Activated naive CD8-positive, alpha-beta T cell treated with anti-CD3 and anti-CD28 coated beads, Interleukin-2, amount 10 ng/mL, durations not matched to agents 7 days and 5 days (primary cell): ENCODE measurements at regions not wholly inside any gene's neighbourhood (a gene's known extent, or its start where the extent isn't known, plus 50 kb on each side); places are given as distances from the start of the nearest gene placed in this dataset.

Experiments
- ATAC-seq: fragments of 150-1000 bp; cut with Tn5 transposase; one replicate; pipeline ENCODE4 v1.10.0; 2021; ENCODE audit warnings: low read depth, moderate library complexity
- POLR2A ChIA-PET: fragments of 350-600 bp; sonication (Branson Sonifier 250); formaldehyde crosslinking; loops from one replicate; lab custom pipeline; 2021; ENCODE audit warnings: antibody characterized with exemption; lab: Charles Lee
- DNase-seq: peaks from one replicate; pipeline ENCODE4 v3.0.0; 2021
- H3K27ac Mint-ChIP-seq: one replicate; pipeline ENCODE4 v1.8.0; 2022; ENCODE audit warnings: mild to moderate bottlenecking, mixed read lengths
- H3K27me3 Mint-ChIP-seq: one replicate; pipeline ENCODE4 v1.8.0; 2022; ENCODE audit warnings: mild to moderate bottlenecking, moderate library complexity, mixed read lengths
- H3K36me3 Mint-ChIP-seq: one replicate; pipeline ENCODE4 v1.8.0; 2021; ENCODE audit warnings: mild to moderate bottlenecking, mixed read lengths
- H3K4me1 Mint-ChIP-seq: one replicate; pipeline ENCODE4 v1.8.0; 2021; ENCODE audit warnings: mixed read lengths
- H3K4me3 Mint-ChIP-seq: one replicate; pipeline ENCODE4 v1.8.0; 2022; ENCODE audit warnings: mild to moderate bottlenecking, moderate library complexity, mixed read lengths
- H3K9me3 Mint-ChIP-seq: one replicate; pipeline ENCODE4 v1.8.0; 2021; ENCODE audit warnings: mixed read lengths

- ATAC-seq (no peak), DNase-seq (no peak)
- no peaks in the 10 kb centered on the region for H3K4me1 Mint-ChIP-seq
- no peaks in the 10 kb centered on the region for H3K36me3 Mint-ChIP-seq
- no peaks in the 10 kb centered on the region for H3K9me3 Mint-ChIP-seq
- no peak overlapping the region for H3K27ac Mint-ChIP-seq
- H3K4me3 Mint-ChIP-seq: no peak overlapping the region
- no peaks in the 10 kb centered on the region for H3K27me3 Mint-ChIP-seq
- POLR2A ChIA-PET: interaction anchor here (1.1 kb wide), 1 partner anchor 24 kb away, joined by 4 read pairs; no protein-coding TSS in a partner anchor
Measured at GRCh38 chrX:43003939-43004338, 226.0 kb upstream of the PPP1R2C start.

DNA sequence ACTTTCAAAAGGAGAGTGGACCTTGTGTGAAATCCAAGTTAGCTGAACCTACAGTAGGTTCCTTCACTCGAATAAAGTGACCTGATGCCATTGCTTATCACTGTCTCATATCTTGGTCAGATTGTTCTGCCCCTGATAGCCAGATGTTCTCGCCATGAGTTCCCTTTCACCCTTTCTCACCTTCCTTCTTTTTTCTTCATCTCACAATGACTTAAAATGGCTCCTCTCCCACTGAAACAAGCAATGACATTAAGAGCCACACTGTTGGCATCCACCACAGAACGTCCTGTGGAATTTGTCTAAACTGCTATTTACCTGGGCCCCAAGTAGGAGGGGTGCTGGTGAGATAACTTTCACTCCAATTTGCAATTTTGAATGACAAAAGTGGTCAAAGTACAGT, 227.6 kb upstream of the PPP1R2C start:
- Mint-ChIP-seq H3K4me1 (peaks cover 1% of the 10 kb centered on the region), H3K36me3 (no peaks in the 10 kb centered on the region), H3K9me3 (no peaks in the 10 kb centered on the region), H3K4me3 (no peak overlapping the region), H3K27me3 (no peaks in the 10 kb centered on the region), H3K27ac (no peak overlapping the region)
- DNase-seq (no peak), ATAC-seq (no peak)
- POLR2A ChIA-PET: no interaction called here

GRCh38 chrX:43008356-43008755, 230.4 kb upstream of the PPP1R2C start:
- H3K27ac Mint-ChIP-seq: no peak overlapping the region
- no peaks in the 10 kb centered on the region for H3K36me3 Mint-ChIP-seq
- H3K27me3 Mint-ChIP-seq: no peaks in the 10 kb centered on the region
- POLR2A ChIA-PET: no interaction called here
- no peaks in the 10 kb centered on the region for H3K9me3 Mint-ChIP-seq
- ATAC-seq (no peak), DNase-seq (no peak)
- H3K4me1 Mint-ChIP-seq: peaks cover 1% of the 10 kb centered on the region
- no peak overlapping the region for H3K4me3 Mint-ChIP-seq

DNA sequence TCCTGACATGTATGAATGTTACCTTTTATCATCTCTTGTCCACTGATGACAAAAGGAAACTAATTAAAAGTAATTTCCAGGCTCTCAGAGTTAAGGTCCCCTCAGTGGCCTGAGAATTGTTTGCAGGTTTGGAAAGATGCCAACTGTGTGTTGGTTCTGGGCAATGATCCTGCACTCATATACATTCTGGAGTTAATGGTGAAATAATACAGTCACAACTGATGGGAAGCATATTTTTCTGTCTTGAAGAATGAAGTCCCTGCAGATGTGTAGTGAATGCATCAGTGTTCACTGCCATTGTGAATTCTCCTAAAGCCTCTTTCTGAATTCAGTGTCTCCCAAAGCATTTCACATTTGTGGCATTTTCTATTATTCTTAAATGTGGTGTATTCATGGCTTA, 238.1 kb upstream of the PPP1R2C start:
- Mint-ChIP-seq H3K36me3 (no peaks in the 10 kb centered on the region), H3K9me3 (peaks cover 3% of the 10 kb centered on the region), H3K4me3 (no peak overlapping the region), H3K4me1 (no peaks in the 10 kb centered on the region), H3K27me3 (no peaks in the 10 kb centered on the region), H3K27ac (no peak overlapping the region)
- no peak for ATAC-seq
- no peak for DNase-seq
- POLR2A ChIA-PET: no interaction called here

DNA sequence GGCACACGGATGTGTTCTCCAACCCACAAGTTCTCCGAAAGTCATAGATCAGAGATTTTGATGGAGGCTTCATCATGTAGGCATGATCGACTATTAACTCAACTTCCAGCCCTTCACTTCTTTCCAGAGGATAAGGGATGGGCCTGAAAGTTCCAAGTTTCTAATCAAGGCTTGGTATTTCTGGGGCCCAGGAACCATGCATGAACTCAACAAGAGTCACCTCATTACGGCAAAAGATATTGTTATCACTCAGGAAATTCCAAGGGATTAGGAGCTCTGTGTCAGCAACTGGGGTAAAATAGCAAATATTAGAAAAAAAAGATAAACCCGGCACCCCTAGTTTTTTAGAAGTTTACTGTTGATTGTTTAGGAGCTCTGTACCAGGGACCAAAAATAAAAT, 240.1 kb upstream of the PPP1R2C start:
- H3K36me3 Mint-ChIP-seq: peaks cover 1% of the 10 kb centered on the region
- POLR2A ChIA-PET: no interaction called here

GRCh38 chrX:43019021-43019420, 241.1 kb upstream of the PPP1R2C start:
- Mint-ChIP-seq H3K9me3 (peaks cover 3% of the 10 kb centered on the region), H3K4me1 (no peaks in the 10 kb centered on the region), H3K36me3 (peaks cover 2% of the 10 kb centered on the region), H3K27me3 (no peaks in the 10 kb centered on the region), H3K4me3 (no peak overlapping the region), H3K27ac (no peak overlapping the region)
- no peak for DNase-seq
- ATAC-seq: no peak
- POLR2A ChIA-PET: no interaction called here

More for the DNA sequence above, 240.1 kb upstream of the PPP1R2C start:
- H3K27me3 Mint-ChIP-seq: no peaks in the 10 kb centered on the region
- no peak overlapping the region for H3K27ac Mint-ChIP-seq
- H3K4me1 Mint-ChIP-seq: no peaks in the 10 kb centered on the region
- DNase-seq (no peak), ATAC-seq (no peak)
- H3K9me3 Mint-ChIP-seq: peaks cover 3% of the 10 kb centered on the region
- H3K4me3 Mint-ChIP-seq: no peak overlapping the region

DNA sequence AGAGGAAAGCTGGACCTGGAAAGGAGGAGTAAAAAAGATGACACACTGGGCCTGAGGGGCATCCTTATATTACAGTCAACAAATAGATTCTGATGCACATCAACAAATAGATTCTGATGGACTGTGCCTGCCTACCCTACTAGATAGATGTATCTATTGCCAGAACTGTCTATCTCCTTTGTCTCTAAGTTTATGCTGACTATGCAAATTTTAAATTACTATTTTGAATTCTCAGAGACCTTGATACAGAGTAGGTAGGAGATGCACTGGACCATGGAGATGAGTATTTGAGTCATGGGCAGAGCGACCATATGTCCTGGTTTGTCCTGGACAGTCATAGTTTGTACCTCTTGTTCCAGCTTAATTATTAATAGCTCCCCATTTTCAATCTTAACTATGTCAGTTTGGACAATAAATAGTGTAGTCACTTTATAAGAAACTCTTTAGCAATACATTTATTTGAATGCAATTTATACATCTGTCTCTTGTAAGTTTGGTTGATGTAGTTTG, 247.9 kb upstream of the PPP1R2C start:
- ATAC-seq (no peak), DNase-seq (no peak)
- Mint-ChIP-seq H3K36me3 (peaks cover 7% of the 10 kb centered on the region), H3K4me3 (no peak overlapping the region), H3K9me3 (peaks cover 4% of the 10 kb centered on the region), H3K27ac (no peak overlapping the region), H3K4me1 (no peaks in the 10 kb centered on the region), H3K27me3 (no peaks in the 10 kb centered on the region)
- POLR2A ChIA-PET: no interaction called here

DNA sequence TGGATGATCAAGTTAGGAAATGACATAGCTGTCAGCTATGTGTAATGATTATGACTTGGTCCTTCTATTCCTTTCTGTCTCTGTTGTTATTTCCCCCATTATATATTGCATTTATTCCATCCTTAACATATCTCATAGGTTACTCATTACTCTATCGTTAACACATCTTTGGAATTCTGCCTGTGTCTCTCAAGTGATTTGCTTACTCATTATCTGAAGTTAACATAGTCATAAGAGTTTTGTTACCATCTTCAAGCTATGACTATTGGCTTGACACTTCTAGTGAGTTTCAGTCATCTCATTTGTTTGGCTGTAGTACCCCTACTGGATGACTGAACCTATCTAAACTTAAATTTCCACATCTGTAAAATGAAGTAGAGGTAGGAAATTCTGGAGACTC, 286.1 kb upstream of the PPP1R2C start:
- H3K9me3 Mint-ChIP-seq: no peaks in the 10 kb centered on the region
- ATAC-seq (no peak), DNase-seq (no peak)
- no peaks in the 10 kb centered on the region for H3K27me3 Mint-ChIP-seq
- H3K4me3 Mint-ChIP-seq: no peak overlapping the region
- POLR2A ChIA-PET: no interaction called here
- no peaks in the 10 kb centered on the region for H3K36me3 Mint-ChIP-seq
- no peaks in the 10 kb centered on the region for H3K4me1 Mint-ChIP-seq
- no peak overlapping the region for H3K27ac Mint-ChIP-seq

GRCh38 chrX:43065978-43066377, 288.0 kb upstream of the PPP1R2C start:
- H3K36me3 Mint-ChIP-seq: no peaks in the 10 kb centered on the region
- no peaks in the 10 kb centered on the region for H3K4me1 Mint-ChIP-seq
- DNase-seq: no peak
- no peak overlapping the region for H3K27ac Mint-ChIP-seq
- no peaks in the 10 kb centered on the region for H3K27me3 Mint-ChIP-seq
- ATAC-seq: no peak
- POLR2A ChIA-PET: no interaction called here
- H3K4me3 Mint-ChIP-seq: no peak overlapping the region
- H3K9me3 Mint-ChIP-seq: no peaks in the 10 kb centered on the region

- H3K9me3 Mint-ChIP-seq: peaks cover 2% of the 10 kb centered on the region
- no peaks in the 10 kb centered on the region for H3K27me3 Mint-ChIP-seq
Measured at GRCh38 chrX:43068639-43069038, 290.7 kb upstream of the PPP1R2C start.

DNA sequence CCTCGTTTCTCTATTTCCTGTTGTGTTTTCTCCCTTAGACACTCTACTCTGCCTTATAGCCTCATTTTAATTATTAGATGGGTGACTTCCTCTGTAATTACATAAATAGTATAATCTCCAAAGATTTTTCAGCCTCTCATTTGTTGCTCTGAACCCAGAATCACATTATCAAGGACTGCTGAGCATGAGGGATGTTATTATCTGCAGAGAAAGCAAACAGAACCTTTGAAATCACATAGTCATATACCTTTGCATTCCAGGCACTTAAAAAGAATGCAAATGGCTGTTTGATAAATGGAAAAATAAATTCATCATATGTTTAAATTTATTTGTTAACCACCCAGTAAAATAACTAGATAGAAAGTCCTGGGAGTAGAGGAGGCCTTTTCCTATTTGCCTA, 305.1 kb upstream of the PPP1R2C start:
- peaks cover 2% of the 10 kb centered on the region for H3K27me3 Mint-ChIP-seq
- no peak overlapping the region for H3K27ac Mint-ChIP-seq
- H3K36me3 Mint-ChIP-seq: no peaks in the 10 kb centered on the region
- ATAC-seq (no peak), DNase-seq (no peak)
- H3K4me1 Mint-ChIP-seq: no peaks in the 10 kb centered on the region
- H3K9me3 Mint-ChIP-seq: peaks cover 2% of the 10 kb centered on the region
- POLR2A ChIA-PET: no interaction called here
- H3K4me3 Mint-ChIP-seq: no peak overlapping the region

More at GRCh38 chrX:43068639-43069038, 290.7 kb upstream of the PPP1R2C start:
- DNase-seq (no peak), ATAC-seq (no peak)
- H3K27ac Mint-ChIP-seq: no peak overlapping the region
- no peaks in the 10 kb centered on the region for H3K4me1 Mint-ChIP-seq
- POLR2A ChIA-PET: no interaction called here
- H3K36me3 Mint-ChIP-seq: no peaks in the 10 kb centered on the region
- no peak overlapping the region for H3K4me3 Mint-ChIP-seq

DNA sequence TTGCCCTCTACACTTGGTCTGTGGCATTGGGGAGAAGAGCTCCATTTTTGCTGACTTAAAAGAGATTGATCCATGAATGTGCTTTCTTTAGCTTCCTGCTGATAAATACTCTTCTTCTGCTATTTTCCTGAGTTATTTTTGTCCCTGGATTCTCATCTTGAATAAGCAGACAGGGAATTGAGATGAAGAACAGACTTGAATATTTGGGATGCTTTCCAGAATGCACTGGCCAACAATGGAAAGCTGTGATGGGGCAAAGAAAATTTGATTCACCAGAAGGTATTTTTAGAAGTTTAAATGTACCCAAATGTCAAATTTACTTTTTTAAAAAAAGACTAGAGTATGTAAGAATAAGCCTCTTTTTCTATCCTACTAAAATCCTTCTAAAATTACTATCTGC, 309.9 kb upstream of the PPP1R2C start:
- no peak overlapping the region for H3K27ac Mint-ChIP-seq
- POLR2A ChIA-PET: no interaction called here
- no peaks in the 10 kb centered on the region for H3K36me3 Mint-ChIP-seq
- H3K4me3 Mint-ChIP-seq: no peak overlapping the region
- H3K27me3 Mint-ChIP-seq: peaks cover 2% of the 10 kb centered on the region
- DNase-seq (no peak), ATAC-seq (no peak)
- no peaks in the 10 kb centered on the region for H3K4me1 Mint-ChIP-seq
- H3K9me3 Mint-ChIP-seq: peaks cover 3% of the 10 kb centered on the region

DNA sequence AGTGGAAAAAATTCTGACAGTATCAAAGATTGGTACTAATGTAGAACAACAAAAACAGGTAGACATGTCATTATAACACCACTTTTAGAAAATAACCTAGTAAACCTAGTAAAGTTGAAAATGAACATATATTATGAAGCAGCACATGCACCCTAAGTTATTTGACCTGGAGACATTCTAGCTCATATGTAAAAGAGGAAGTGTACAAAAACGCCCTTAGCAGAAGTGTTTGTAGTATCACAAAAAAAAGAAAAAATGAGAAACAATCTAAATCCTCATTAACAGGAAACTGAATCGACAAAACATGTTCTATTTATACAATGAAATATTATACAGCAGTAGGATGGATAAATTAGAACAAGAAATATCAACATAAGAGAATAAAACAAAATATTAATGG, 318.9 kb upstream of the PPP1R2C start:
- POLR2A ChIA-PET: no interaction called here
- H3K4me1 Mint-ChIP-seq: no peaks in the 10 kb centered on the region
- no peaks in the 10 kb centered on the region for H3K36me3 Mint-ChIP-seq
- ATAC-seq (no peak), DNase-seq (no peak)
- H3K27ac Mint-ChIP-seq: no peak overlapping the region
- peaks cover 1% of the 10 kb centered on the region for H3K9me3 Mint-ChIP-seq
- no peaks in the 10 kb centered on the region for H3K27me3 Mint-ChIP-seq
- H3K4me3 Mint-ChIP-seq: no peak overlapping the region

- Mint-ChIP-seq H3K27ac (peak overlapping the region; percentile 70), H3K36me3 (no peaks in the 10 kb centered on the region), H3K9me3 (no peaks in the 10 kb centered on the region), H3K4me1 (peaks cover 4% of the 10 kb centered on the region), H3K27me3 (no peaks in the 10 kb centered on the region), H3K4me3 (peak overlapping the region; percentile 60)
- POLR2A ChIA-PET: no interaction called here
- DNase-seq (no peak), ATAC-seq (no peak)
Measured at GRCh38 chrX:43106009-43106408, 328.0 kb upstream of the PPP1R2C start.

DNA sequence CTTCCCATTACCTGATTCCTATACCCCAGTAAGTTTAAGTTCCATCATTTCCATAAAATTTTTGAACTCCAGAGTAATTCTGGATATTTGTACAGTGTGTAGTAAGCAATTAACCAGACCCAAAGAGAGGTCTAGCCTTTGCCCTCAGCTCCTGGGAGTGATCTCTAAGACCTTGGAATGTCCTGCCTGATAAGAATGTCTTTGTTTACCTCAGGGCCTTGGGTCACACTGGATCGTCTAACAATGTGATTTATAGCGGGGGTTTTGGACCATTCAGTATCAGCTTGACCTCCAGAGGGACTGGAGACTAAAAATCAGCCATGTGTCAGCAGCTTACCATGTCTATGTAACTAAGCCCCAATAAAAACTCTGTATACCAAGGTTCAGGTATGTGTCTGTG, 330.9 kb upstream of the PPP1R2C start:
- no peak for ATAC-seq
- H3K4me1 Mint-ChIP-seq: peaks cover 4% of the 10 kb centered on the region
- no peaks in the 10 kb centered on the region for H3K36me3 Mint-ChIP-seq
- POLR2A ChIA-PET: no interaction called here
- H3K4me3 Mint-ChIP-seq: no peak overlapping the region
- no peaks in the 10 kb centered on the region for H3K27me3 Mint-ChIP-seq
- peaks cover 1% of the 10 kb centered on the region for H3K9me3 Mint-ChIP-seq
- no peak overlapping the region for H3K27ac Mint-ChIP-seq
- no peak for DNase-seq
